ENCODE measurements at regions not wholly inside any gene's neighbourhood (a gene's known extent, or its start where the extent isn't known, plus 50 kb on each side); places are given as distances from the start of the nearest gene placed in this dataset.

GRCh38 chr19:30169196-30169900, 202.8 kb upstream of the ZNF536 start:
- Histone ChIP-seq H4K8ac (ENCODE audit: low read depth in 2 of 2, low read length in 2 of 2) (no peak overlapping the region), H2BK5ac (ENCODE audit: low read depth, low read length, poor library complexity, severe bottlenecking) (no peak overlapping the region), H3K27ac (ENCODE audit: insufficient read depth, low read length) (no peak overlapping the region), H4K20me1 (ENCODE audit: insufficient read depth, low read length) (no peaks in the 10 kb centered on the region), H3K4me1 (ENCODE audit: control insufficient read depth, insufficient read depth, low read length) (no peaks in the 10 kb centered on the region), H2BK20ac (ENCODE audit: low read depth, low read length) (no peak overlapping the region), H2BK15ac (ENCODE audit: low read depth, low read length) (no peak overlapping the region), H3K36me3 (ENCODE audit: control insufficient read depth, insufficient read depth, low read length) (no peaks in the 10 kb centered on the region), H3K9me3 (ENCODE audit: control insufficient read depth, insufficient read depth, low read length) (peaks cover 46% of the 10 kb centered on the region), H2AK9ac (replicated peaks; ENCODE audit: low read depth, low read length, poor library complexity) (no peak overlapping the region), H2AFZ (replicated peaks; ENCODE audit: low read length, poor library complexity) (no peak overlapping the region), H2AK5ac (ENCODE audit: low read depth, low read length) (no peak overlapping the region), H4K91ac (ENCODE audit: insufficient read depth, low read depth, low read length) (no peak overlapping the region), H3K9me1 (ENCODE audit: insufficient read depth, low read length) (no peaks in the 10 kb centered on the region), H3K4me3 (ENCODE audit: insufficient read depth, low read depth, low read length) (no peak overlapping the region), H3K9ac (ENCODE audit: low read depth, low read length) (no peak overlapping the region), H3K79me1 (ENCODE audit: low read depth in 1 of 2, low read length in 2 of 2) (no peaks in the 10 kb centered on the region), H4K5ac (ENCODE audit: low read depth, low read length) (no peak overlapping the region), H3K27me3 (ENCODE audit: control insufficient read depth, insufficient read depth, low read length) (no peaks in the 10 kb centered on the region), H3K4me2 (ENCODE audit: low read depth, low read length) (no peak overlapping the region), H3K23ac (ENCODE audit: low read depth, low read length) (no peak overlapping the region), H3K4ac (ENCODE audit: low read depth, low read length) (no peak overlapping the region), H3K56ac (ENCODE audit: extremely low read depth, insufficient read depth, low read length) (no peak overlapping the region), H3K18ac (ENCODE audit: low read depth, low read length) (no peak overlapping the region), H3K14ac (replicated peaks; ENCODE audit: low read depth, low read length) (no peak overlapping the region), H2BK120ac (ENCODE audit: low read depth, low read length) (no peak overlapping the region)
- in situ Hi-C loops (cut with MboI; ENCODE audit: low sequenced_read_pairs): no loop called here
- dilution Hi-C loops (cut with HindIII; ENCODE audit: low sequenced_read_pairs, unreplicated experiment): no loop called here
- intact Hi-C loops (cut with micrococcal nuclease): no loop called here
- TF ChIP-seq RCOR1 (IDR thresholded peaks at IDR 0.05; ENCODE audit: insufficient replicate concordance, low read length) (no peak), MXI1 (IDR thresholded peaks at IDR 0.05; ENCODE audit: borderline replicate concordance, low read depth, low read length) (no peak), ELK1 (IDR thresholded peaks at IDR 0.05; ENCODE audit: borderline replicate concordance, low read depth, low read length) (no peak), CTCF (conservative IDR thresholded peaks at IDR 0.05; ENCODE audit: low read depth, low read length) (no peak)
- POLR2A ChIA-PET (ENCODE audit: unreplicated experiment): no interaction called here
- DNase-seq (no peak), ATAC-seq (ENCODE audit: low read depth) (no peak)
- CTCF ChIA-PET: no interaction called here
- BruUV-seq (replicated peaks): no TSS peak
- 30% methylated on average over 2 of the region's 9 CpGs; no CpG with 5 or more reads in 1 of the 2 experiments for WGBS, 2 experiments (ENCODE audit: extremely low coverage in 2 of 2, insufficient read length in 1 of 2)

Measured in IMR-90 (cell line).